K562 (cell line): ENCODE measurements at regions not wholly inside any gene's neighbourhood (a gene's known extent, or its start where the extent isn't known, plus 50 kb on each side); places are given as distances from the start of the nearest gene placed in this dataset.

Source experiments
- NFRKB ChIP-seq: fragments of 450-650 bp; IDR thresholded peaks from 2 replicates; pipeline ENCODE4 v1.6.1; 2016; ENCODE audit warnings: low read depth
- ZNF518B ChIP-seq: fragments of 250-450 bp; sonication (Bioruptor Pico); IDR thresholded peaks from 2 replicates; pipeline ENCODE4 v1.5.0; 2021; ENCODE audit warnings: mild to moderate bottlenecking, moderate library complexity
- TF ChIP-seq, protein P1 (sequence below): IDR thresholded peaks from 2 replicates; pipeline ENCODE4 v1.6.1; 2011; ENCODE audit warnings: borderline replicate concordance, low read depth, mild to moderate bottlenecking, moderate library complexity, low read length; ENCODE audit not compliant: insufficient read depth, poor library complexity, severe bottlenecking
- TF ChIP-seq, protein P2 (sequence below): sonication (generic); formaldehyde crosslinking; IDR thresholded peaks from 2 replicates; pipeline ENCODE4 v1.8.1; 2023; ENCODE audit warnings: missing genetic modification reagents, mild to moderate bottlenecking, borderline replicate concordance
- TF ChIP-seq, protein P3 (sequence below), 2 experiments: fragments of 450-650 bp in 1 of 2; sonication (generic) in 1 of 2; formaldehyde crosslinking in 1 of 2; IDR thresholded peaks; 2 replicates each; pipeline versions ENCODE4 v1.7.1 to v1.9.0; 2016 to 2022; ENCODE audit warnings: inconsistent platforms in 1 of 2, mild to moderate bottlenecking in 1 of 2, missing genetic modification reagents in 1 of 2

- TF ChIP-seq ZNF518B (CRISPR knock-in tag) (no peak), NFRKB (no peak)
- TF ChIP-seq, protein P1, sequence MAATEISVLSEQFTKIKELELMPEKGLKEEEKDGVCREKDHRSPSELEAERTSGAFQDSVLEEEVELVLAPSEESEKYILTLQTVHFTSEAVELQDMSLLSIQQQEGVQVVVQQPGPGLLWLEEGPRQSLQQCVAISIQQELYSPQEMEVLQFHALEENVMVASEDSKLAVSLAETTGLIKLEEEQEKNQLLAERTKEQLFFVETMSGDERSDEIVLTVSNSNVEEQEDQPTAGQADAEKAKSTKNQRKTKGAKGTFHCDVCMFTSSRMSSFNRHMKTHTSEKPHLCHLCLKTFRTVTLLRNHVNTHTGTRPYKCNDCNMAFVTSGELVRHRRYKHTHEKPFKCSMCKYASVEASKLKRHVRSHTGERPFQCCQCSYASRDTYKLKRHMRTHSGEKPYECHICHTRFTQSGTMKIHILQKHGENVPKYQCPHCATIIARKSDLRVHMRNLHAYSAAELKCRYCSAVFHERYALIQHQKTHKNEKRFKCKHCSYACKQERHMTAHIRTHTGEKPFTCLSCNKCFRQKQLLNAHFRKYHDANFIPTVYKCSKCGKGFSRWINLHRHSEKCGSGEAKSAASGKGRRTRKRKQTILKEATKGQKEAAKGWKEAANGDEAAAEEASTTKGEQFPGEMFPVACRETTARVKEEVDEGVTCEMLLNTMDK: no peak
- TF ChIP-seq, protein P2, sequence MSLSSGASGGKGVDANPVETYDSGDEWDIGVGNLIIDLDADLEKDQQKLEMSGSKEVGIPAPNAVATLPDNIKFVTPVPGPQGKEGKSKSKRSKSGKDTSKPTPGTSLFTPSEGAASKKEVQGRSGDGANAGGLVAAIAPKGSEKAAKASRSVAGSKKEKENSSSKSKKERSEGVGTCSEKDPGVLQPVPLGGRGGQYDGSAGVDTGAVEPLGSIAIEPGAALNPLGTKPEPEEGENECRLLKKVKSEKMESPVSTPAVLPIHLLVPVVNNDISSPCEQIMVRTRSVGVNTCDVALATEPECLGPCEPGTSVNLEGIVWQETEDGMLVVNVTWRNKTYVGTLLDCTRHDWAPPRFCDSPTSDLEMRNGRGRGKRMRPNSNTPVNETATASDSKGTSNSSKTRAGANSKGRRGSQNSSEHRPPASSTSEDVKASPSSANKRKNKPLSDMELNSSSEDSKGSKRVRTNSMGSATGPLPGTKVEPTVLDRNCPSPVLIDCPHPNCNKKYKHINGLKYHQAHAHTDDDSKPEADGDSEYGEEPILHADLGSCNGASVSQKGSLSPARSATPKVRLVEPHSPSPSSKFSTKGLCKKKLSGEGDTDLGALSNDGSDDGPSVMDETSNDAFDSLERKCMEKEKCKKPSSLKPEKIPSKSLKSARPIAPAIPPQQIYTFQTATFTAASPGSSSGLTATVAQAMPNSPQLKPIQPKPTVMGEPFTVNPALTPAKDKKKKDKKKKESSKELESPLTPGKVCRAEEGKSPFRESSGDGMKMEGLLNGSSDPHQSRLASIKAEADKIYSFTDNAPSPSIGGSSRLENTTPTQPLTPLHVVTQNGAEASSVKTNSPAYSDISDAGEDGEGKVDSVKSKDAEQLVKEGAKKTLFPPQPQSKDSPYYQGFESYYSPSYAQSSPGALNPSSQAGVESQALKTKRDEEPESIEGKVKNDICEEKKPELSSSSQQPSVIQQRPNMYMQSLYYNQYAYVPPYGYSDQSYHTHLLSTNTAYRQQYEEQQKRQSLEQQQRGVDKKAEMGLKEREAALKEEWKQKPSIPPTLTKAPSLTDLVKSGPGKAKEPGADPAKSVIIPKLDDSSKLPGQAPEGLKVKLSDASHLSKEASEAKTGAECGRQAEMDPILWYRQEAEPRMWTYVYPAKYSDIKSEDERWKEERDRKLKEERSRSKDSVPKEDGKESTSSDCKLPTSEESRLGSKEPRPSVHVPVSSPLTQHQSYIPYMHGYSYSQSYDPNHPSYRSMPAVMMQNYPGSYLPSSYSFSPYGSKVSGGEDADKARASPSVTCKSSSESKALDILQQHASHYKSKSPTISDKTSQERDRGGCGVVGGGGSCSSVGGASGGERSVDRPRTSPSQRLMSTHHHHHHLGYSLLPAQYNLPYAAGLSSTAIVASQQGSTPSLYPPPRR: no peak
- TF ChIP-seq, protein P3, sequence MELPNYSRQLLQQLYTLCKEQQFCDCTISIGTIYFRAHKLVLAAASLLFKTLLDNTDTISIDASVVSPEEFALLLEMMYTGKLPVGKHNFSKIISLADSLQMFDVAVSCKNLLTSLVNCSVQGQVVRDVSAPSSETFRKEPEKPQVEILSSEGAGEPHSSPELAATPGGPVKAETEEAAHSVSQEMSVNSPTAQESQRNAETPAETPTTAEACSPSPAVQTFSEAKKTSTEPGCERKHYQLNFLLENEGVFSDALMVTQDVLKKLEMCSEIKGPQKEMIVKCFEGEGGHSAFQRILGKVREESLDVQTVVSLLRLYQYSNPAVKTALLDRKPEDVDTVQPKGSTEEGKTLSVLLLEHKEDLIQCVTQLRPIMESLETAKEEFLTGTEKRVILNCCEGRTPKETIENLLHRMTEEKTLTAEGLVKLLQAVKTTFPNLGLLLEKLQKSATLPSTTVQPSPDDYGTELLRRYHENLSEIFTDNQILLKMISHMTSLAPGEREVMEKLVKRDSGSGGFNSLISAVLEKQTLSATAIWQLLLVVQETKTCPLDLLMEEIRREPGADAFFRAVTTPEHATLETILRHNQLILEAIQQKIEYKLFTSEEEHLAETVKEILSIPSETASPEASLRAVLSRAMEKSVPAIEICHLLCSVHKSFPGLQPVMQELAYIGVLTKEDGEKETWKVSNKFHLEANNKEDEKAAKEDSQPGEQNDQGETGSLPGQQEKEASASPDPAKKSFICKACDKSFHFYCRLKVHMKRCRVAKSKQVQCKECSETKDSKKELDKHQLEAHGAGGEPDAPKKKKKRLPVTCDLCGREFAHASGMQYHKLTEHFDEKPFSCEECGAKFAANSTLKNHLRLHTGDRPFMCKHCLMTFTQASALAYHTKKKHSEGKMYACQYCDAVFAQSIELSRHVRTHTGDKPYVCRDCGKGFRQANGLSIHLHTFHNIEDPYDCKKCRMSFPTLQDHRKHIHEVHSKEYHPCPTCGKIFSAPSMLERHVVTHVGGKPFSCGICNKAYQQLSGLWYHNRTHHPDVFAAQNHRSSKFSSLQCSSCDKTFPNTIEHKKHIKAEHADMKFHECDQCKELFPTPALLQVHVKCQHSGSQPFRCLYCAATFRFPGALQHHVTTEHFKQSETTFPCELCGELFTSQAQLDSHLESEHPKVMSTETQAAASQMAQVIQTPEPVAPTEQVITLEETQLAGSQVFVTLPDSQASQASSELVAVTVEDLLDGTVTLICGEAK (IDR thresholded peaks at IDR 0.05): no peak
- TF ChIP-seq, protein P3 (CRISPR knock-in tag; IDR thresholded peaks at IDR 0.05): no peak
Measured at GRCh38 chr15:62570405-62570783, 405.3 kb upstream of the C2CD4B start (continued).
